Subcutaneous abdominal adipose tissue (tissue), 5 donors: ENCODE measurements at regions not wholly inside any gene's neighbourhood (a gene's known extent, or its start where the extent isn't known, plus 50 kb on each side); places are given as distances from the start of the nearest gene placed in this dataset.

Experiments
- H3K27ac ChIP-seq: one replicate; pipeline ENCODE4 v1.7.0; 2013; ENCODE audit warnings: low read depth, mild to moderate bottlenecking, inconsistent platforms, low read length, moderate library complexity
- H3K27me3 ChIP-seq, 5 donors: one replicate each; pipeline ENCODE4 v1.7.0; 2013; ENCODE audit warnings: low read length in 5 of 5, inconsistent platforms in 1 of 5; ENCODE audit not compliant: control insufficient read depth in 5 of 5, insufficient read depth in 4 of 5
- H3K36me3 ChIP-seq, 5 donors: one replicate each; pipeline ENCODE4 v1.7.0; 2013; ENCODE audit warnings: low read length in 5 of 5; ENCODE audit not compliant: control insufficient read depth in 5 of 5, insufficient read depth in 5 of 5
- H3K4me1 ChIP-seq, 5 donors: one replicate each; pipeline ENCODE4 v1.7.0; 2013; ENCODE audit warnings: low read length in 5 of 5, mild to moderate bottlenecking in 3 of 5, moderate library complexity in 1 of 5; ENCODE audit not compliant: control insufficient read depth in 5 of 5, insufficient read depth in 5 of 5
- H3K4me3 ChIP-seq, 5 donors: one replicate each; pipeline ENCODE4 v1.7.0; 2013; ENCODE audit warnings: low read length in 5 of 5, low read depth in 1 of 5
- H3K9ac ChIP-seq, 5 donors: one replicate each; pipeline ENCODE4 v1.7.0; 2013; ENCODE audit warnings: low read length in 5 of 5, mild to moderate bottlenecking in 4 of 5, moderate library complexity in 3 of 5
- H3K9me3 ChIP-seq, 5 donors: one replicate each; pipeline ENCODE4 v1.7.0; 2013; ENCODE audit warnings: low read length in 5 of 5; ENCODE audit not compliant: control insufficient read depth in 5 of 5
- donor health status: healthy.
- donor health status: healthy.
- donor health status: healthy.
- donor health status: healthy.
- donor health status: healthy.

DNA sequence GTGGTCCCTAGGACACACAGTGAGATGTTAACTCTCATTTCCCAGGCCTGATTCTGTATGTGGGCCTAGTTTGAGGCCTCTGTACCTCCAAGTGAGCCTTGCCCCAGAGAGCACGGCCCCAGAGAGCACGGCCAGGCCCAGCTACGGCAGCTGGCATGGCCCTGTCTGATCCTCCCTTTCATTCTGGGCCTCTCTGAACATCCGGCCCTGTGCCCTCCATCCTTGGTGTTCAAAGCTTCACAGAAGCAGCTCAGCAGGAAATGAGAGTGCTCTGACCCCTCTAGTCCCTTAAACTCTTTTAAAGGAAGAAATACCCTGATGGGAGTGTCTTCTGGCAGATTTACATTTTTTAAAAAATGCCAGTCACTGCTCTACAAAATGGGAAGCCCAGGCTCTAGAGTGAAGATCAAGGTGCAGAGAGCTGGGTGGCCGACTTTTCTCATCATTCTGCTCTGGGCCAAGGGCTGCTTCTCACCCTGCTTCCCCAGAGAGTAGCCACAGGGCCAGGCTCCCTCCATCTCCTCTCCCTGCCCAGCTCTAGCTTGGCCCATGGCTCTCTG lies 171.9 kb downstream of the RPS24 start:
- Histone ChIP-seq H3K4me1 (peaks cover 0 to 6% (median 3%) of the 10 kb centered on the region in 5 donors), H3K4me3 (no peak overlapping the region), H3K27me3 (no peaks in the 10 kb centered on the region), H3K9me3 (no peaks in the 10 kb centered on the region), H3K9ac (no peak overlapping the region), H3K27ac (no peak overlapping the region), H3K36me3 (no peaks in the 10 kb centered on the region)

DNA sequence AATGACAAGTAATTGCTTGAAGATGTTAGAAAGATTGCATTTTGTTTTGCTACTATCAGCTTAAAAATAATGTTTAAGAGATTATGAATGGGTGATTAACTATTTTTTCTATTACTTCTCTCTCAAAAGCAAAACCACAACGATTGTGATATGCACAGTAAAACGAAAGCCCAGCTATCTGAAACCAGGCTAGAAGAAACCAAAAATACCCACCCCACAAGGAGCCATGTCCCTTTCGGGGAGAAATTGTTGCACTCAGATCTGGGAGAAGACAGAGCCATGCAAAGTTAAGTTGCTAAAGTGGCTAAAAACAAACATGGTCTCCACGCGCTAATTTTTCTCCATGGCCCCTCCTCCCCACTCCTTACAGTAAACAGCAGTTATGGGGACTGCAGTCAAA lies 173.6 kb downstream of the RPS24 start:
- H3K9ac ChIP-seq = no peak overlapping the region
- no peaks in the 10 kb centered on the region for H3K36me3 ChIP-seq
- peaks cover 3 to 12% (median 6%) of the 10 kb centered on the region in 5 donors for H3K4me1 ChIP-seq
- no peaks in the 10 kb centered on the region for H3K9me3 ChIP-seq
- no peak overlapping the region for H3K27ac ChIP-seq
- no peak overlapping the region for H3K4me3 ChIP-seq
- H3K27me3 ChIP-seq = no peaks in the 10 kb centered on the region

DNA sequence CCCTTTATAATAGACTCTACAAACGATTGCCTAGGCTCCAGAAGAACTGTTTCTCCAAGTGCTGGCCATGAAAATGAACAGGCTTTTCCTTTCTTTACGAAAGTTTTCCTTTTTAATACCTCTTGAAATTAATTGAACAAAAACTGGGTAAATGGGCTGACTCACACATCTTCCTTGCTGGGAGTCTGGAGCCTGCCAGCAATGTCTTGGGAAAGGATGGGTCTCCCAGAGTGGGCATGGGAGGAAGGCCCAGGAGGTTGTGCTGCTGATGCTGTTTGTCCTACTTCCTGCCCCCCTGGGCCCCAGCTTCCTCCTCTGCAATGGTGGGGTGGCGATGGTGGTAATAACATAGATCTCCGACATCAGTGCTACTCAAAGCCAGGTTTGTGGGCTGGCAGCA lies 174.1 kb downstream of the RPS24 start:
- Histone ChIP-seq H3K4me3 (no peak overlapping the region), H3K9me3 (no peaks in the 10 kb centered on the region), H3K4me1 (peaks cover 3 to 17% (median 10%) of the 10 kb centered on the region in 5 donors), H3K27me3 (no peaks in the 10 kb centered on the region), H3K36me3 (no peaks in the 10 kb centered on the region), H3K27ac (no peak overlapping the region), H3K9ac (no peak overlapping the region)

DNA sequence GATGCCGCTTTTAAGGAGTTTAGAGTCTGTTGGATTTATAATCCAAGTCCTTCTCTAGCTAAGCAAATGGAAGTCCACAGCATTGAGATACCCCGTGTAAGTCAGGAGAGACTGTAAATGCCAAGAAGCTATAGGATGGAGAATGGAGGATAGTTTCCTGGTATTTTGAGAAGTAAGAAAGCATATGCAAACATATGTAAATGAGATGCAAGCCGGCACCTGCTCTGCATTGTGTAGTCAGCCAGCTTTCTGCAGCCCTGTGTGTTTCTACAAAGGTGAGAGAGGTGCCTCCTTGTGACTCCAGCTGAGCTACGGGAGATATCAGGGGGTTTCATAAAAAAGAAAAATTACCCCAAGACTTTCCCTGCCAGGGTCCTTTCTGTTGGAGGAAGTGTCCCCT lies 176.3 kb downstream of the RPS24 start:
- Histone ChIP-seq H3K27me3 (no peaks in the 10 kb centered on the region), H3K4me1 (peaks cover 2 to 20% (median 15%) of the 10 kb centered on the region in 5 donors), H3K36me3 (no peaks in the 10 kb centered on the region), H3K9me3 (no peaks in the 10 kb centered on the region), H3K27ac (no peak overlapping the region), H3K9ac (no peak overlapping the region), H3K4me3 (no peak overlapping the region)

DNA sequence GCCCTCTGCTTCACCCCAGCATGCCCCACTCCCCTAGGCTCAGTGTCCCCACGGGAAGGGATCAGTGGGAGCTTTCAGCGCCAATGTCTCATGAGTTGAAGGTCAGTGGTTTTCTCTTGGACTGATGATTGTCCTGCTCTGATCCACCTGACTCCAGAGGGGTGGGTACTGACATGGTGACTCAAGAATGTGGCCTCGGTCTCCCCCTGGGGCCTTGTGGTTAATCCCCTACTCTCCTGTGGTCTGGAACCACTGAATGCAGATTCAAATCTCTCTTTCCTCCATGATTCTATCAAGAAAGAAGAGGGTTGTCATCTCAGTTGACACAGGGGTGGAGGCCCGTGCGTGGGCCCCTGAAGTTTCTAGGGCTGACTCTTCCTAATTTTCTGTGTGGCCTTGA lies 176.9 kb downstream of the RPS24 start:
- no peak overlapping the region for H3K27ac ChIP-seq
- H3K9me3 ChIP-seq = no peaks in the 10 kb centered on the region
- peaks cover 8 to 26% (median 21%) of the 10 kb centered on the region in 5 donors for H3K4me1 ChIP-seq
- H3K9ac ChIP-seq = no peak overlapping the region
- no peaks in the 10 kb centered on the region for H3K36me3 ChIP-seq
- no peaks in the 10 kb centered on the region for H3K27me3 ChIP-seq
- H3K4me3 ChIP-seq = no peak overlapping the region

DNA sequence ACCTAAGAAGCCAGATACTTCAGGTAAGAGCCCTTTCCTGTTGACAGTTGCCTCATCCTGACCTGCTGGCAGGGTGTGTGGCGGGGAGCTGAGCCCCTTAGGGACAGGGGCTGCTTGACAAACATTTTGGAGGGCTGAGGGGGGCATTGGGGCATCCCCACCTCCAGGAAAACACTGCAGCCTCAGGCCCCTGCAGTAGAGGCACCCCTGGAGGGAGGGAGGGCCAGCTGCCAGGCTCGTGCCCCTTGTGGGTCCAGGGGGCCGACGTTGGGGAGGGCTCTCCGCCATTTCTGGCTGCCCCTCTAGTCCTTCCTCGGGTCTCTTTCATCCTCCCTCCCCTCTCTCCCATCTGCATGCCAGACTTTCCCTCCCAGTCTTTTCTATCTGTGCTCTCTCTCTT lies 177.3 kb downstream of the RPS24 start:
- no peaks in the 10 kb centered on the region for H3K27me3 ChIP-seq
- no peak overlapping the region for H3K4me3 ChIP-seq
- H3K9ac ChIP-seq = no peak overlapping the region
- H3K36me3 ChIP-seq = no peaks in the 10 kb centered on the region
- H3K9me3 ChIP-seq = no peaks in the 10 kb centered on the region
- H3K27ac ChIP-seq = no peak overlapping the region
- peaks cover 11 to 30% (median 25%) of the 10 kb centered on the region in 5 donors for H3K4me1 ChIP-seq

DNA sequence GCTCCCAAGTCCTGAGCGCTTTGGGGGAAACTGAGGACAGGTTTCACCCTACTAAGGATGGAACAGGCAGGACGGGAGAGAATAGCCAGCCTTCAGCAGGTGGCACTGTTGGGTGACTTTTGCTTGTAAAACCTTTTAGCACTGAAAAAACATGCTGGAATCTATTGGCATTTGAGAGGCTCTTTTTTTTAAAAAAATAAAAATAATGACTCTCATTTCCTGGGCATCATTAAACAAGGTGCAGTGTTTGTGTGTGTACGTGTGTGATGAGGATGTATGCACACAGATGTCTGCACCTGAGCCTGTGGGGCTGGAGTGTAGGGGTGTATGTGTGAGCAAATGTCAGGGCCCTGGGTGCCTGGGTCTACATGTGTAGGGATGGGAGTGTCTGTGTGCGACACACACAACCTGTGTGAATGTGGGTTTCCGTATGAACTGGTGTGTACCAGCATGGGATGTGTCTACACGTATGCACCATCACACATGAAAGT lies 177.9 kb downstream of the RPS24 start:
- Histone ChIP-seq H3K9me3 (no peaks in the 10 kb centered on the region), H3K4me3 (no peak overlapping the region), H3K36me3 (no peaks in the 10 kb centered on the region), H3K27me3 (no peaks in the 10 kb centered on the region), H3K9ac (no peak overlapping the region), H3K27ac (no peak overlapping the region), H3K4me1 (peaks cover 11 to 32% (median 28%) of the 10 kb centered on the region in 5 donors)

DNA sequence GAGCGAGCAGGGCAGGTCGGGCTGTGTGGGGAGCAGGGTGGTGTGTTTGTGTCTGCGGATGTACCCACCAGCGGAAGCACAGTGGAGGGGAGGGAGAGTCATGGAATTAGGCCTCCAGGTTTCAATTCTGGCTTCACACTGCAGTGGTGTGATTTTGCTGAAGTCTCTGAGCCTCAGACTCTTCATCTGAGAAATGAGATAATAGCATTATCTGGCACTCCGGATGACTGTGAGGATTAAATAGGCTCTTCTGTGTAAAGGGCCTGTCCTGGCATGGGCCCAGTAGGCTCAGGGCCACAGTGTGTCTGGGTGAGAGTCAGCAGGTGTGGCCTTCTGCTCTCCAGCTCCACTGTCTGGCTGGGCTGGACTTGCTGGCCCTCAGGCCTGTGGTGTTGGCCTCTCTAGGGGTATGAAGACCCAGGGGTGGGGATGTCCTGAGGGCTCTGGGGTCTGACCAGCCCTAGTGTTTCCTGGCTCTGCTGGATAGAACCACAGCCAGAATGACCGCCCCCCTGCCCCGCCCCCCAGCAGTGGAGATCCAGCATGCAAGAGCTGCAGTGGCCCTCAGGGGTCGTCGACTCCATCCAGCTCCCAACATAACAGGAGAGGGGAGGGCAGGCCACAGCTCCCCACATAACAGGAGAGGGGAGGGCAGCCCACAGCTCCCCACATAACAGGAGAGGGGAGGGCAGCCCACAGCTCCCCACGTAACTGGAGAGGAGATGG lies 178.6 kb downstream of the RPS24 start:
- Histone ChIP-seq H3K9ac (no peak overlapping the region), H3K36me3 (no peaks in the 10 kb centered on the region), H3K27ac (no peak overlapping the region), H3K9me3 (no peaks in the 10 kb centered on the region), H3K4me1 (peaks cover 11 to 35% (median 32%) of the 10 kb centered on the region in 5 donors), H3K4me3 (no peak overlapping the region), H3K27me3 (no peaks in the 10 kb centered on the region)

DNA sequence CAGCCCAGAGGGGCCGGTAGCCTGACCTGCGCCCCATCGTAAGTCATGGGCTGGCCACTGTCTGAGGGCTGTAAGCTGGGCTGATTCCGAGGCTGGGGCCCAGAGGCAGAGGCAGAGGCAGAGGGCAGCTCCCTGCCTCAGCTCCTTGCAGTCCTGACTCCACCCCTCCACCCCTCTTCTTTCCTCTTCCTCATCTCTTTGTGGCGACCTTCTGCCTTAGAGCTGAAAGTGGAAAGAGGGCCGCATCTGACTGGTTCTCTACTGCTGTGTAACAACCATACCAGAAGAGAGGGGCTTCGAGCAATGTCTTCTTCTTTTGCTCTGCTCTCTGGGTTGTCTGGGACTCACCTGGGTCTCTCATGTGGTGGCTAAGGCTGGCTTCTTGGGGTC lies 179.1 kb downstream of the RPS24 start:
- H3K9me3 ChIP-seq = no peaks in the 10 kb centered on the region
- no peaks in the 10 kb centered on the region for H3K36me3 ChIP-seq
- no peak overlapping the region for H3K4me3 ChIP-seq
- peaks cover 11 to 38% (median 32%) of the 10 kb centered on the region in 5 donors for H3K4me1 ChIP-seq
- no peak overlapping the region for H3K27ac ChIP-seq
- no peaks in the 10 kb centered on the region for H3K27me3 ChIP-seq
- H3K9ac ChIP-seq = no peak overlapping the region

DNA sequence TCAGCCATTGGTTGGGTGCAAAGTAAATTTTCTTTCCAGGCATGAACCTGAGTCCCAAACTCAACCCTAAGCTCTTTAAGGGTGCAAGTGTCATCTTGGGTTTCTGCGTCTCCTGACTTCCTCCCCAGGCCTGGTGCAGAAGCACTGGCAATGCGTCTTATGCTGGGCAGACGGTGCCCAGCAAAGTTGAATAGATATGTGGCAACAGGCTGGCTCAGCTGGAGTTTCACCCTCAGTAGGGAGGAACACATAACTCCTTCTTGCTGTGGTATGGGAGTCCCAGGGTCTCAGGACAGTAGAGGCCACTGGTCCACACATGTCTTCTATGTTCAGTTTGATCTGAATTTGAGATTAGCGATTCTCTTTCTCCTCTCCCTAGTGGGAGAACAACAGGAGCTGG lies 181.3 kb downstream of the RPS24 start:
- no peak overlapping the region for H3K9ac ChIP-seq
- peaks cover 11 to 38% (median 32%) of the 10 kb centered on the region in 5 donors for H3K4me1 ChIP-seq
- H3K9me3 ChIP-seq = no peaks in the 10 kb centered on the region
- H3K4me3 ChIP-seq = no peak overlapping the region
- H3K36me3 ChIP-seq = no peaks in the 10 kb centered on the region
- H3K27me3 ChIP-seq = no peaks in the 10 kb centered on the region
- H3K27ac ChIP-seq = peak overlapping the region; percentile 45
